HG02970 (cell line): ENCODE measurements at regions not wholly inside any gene's neighbourhood (a gene's known extent, or its start where the extent isn't known, plus 50 kb on each side); places are given as distances from the start of the nearest gene placed in this dataset.
"Not testable (repeated sequence)": the region's sequence is repeated elsewhere in the genome, so short reads cannot be mapped to it uniquely, and the experiment has no call there.

Experiments
- ATAC-seq: cut with Tn5 transposase; IDR thresholded peaks from one replicate; pipeline ENCODE4 v1.9.1; 2021; ENCODE audit warnings: mild to moderate bottlenecking, moderate library complexity, moderate number of reproducible peaks; ENCODE audit not compliant: unreplicated experiment, low FRiP score

DNA sequence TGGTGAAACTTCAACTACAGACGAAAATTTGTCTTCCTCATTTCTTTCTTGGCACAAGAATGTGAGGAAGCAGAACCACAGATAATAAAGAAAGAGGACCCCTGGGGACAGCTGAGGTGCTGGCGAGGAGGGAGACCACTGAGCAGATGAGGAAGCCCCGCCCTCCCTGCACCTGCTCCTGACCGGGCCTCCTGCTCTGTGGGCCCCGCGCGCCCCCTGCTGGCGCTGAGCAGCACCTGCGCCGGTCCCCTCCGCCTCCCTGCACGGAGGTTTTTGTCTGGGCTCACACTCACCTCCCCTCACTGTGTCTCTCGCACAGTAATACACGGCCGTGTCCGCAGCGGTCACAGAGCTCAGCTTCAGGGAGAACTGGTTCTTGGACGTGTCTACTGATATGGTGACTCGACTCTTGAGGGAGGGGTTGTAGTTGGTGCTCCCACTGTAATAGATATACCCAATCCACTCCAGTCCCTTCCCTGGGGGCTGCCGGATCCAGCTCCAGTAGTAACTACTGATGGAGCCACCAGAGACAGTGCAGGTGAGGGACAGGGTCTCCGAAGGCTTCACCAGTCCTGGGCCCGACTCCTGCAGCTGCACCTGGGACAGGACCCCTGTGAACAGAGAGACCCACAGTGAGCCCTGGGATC is 1100.7 kb downstream of the TMEM121 start:
- ATAC-seq, result not testable (repeated sequence)

DNA sequence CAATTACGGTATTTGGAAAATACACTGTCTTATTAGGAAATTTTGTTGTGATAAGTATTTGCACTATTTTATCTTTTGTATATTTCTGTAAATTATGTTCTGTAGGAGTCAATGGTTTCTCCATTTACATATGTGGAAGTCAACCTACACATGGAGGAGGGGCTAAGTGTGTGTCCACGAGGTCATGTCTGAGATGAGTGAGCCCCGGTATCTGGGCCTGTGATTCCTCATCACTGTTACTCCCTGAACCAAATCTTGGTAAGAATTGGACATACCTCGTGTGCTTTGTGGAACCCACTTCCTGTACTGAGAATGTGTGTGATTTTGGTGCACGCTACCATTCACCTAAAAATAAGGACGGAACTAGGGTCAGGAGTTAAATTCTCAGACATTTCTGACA is 1105.5 kb downstream of the TMEM121 start:
- ATAC-seq, result no peak

DNA sequence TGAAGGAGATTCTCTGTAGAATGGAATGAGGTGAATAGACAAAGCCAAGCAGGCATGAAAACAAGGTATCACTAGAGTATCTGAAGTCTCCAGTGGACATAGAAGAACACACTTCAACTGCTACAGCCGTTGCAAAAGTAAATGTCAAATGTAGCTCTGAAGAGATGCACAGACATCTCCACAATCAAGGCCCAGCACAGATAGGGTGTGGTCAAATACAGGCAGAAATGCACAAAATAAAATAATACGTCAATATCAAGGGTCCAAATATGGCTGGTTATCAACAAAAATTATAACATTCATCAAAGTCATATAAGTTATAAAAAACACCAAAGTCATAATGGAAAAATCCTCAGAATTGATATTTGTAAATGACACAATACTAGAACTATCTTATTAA is 1107.3 kb downstream of the TMEM121 start:
- no peak for ATAC-seq

DNA sequence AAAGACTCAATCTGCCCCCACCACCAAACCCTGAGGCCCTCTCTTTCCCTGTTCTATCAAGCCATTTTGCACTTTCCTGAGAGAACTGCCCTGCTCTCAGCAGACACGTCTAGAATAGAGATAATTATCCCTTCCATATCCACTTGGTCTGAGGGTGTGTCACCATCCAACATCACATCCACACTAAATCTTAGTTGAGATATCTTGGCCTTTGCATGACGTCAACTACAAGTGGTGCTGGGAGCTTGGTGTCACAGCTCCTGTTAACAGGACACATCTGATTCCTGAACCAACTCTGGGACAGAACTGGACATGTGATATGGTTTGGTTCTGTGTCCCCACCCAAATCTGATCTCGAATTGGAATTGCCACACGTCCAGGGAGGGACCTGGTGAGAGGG is 1109.2 kb downstream of the TMEM121 start:
- ATAC-seq, result no peak

DNA sequence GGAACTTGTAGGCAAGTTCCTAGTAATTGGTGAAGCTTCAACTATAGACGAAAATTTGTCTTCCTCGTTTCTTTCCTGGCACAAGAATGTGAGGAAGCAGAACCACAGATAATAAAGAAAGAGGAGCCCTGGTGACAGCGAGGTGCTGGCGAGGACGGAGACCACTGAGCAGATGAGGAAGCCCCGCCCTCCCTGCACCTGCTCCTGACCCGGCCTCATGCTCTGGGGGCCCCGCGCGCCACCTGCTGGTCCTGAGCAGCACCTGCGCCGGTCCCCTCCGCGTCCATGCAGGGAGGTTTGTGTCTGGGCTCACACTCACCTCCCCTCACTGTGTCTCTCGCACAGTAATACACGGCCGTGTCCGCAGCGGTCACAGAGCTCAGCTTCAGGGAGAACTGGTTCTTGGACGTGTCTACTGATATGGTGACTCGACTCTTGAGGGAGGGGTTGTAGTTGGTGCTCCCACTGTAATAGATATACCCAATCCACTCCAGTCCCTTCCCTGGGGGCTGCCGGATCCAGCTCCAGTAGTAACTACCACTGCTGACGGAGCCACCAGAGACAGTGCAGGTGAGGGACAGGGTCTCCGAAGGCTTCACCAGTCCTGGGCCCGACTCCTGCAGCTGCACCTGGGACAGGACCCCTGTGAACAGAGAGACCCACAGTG is 1112.5 kb downstream of the TMEM121 start:
- ATAC-seq, result not testable (repeated sequence)

DNA sequence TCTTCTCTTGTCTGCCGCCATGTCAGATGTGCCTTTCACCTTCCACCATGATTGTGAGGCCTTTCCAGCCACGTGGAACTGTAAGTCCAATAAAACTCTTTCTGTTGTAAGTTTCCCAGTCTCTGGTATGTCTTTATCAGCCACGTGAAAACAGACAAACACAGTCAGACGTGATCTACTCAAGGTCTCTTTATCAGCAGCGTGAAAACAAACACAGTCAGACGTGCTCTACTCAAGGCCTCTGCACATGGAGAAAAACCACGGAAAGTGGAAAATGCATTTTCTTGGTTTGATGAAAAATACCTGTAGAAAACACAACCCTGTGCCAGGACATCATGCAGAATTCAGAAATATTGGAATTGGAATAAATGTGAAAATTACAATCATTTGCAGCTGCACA is 1115.7 kb downstream of the TMEM121 start:
- ATAC-seq, result no peak

DNA sequence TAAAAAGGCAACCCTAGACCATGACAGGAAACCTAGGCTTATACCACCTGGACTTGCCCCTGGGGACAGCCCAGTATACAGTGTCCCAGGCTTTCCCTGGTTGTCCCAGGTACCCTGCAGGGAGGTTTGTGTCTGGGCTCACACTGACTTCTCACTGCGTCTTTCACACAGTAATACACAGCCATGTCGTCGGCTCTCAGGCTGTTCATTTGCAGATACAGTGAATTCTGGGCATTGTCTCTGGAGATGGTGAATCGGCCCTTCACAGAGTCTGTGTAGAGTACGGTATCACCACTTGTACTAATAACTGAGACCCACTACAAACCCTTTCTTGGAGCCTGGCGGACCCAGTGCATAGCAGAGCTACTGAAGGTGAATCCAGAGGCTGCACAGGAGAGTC is 1116.6 kb downstream of the TMEM121 start:
- ATAC-seq, result not testable (repeated sequence)

DNA sequence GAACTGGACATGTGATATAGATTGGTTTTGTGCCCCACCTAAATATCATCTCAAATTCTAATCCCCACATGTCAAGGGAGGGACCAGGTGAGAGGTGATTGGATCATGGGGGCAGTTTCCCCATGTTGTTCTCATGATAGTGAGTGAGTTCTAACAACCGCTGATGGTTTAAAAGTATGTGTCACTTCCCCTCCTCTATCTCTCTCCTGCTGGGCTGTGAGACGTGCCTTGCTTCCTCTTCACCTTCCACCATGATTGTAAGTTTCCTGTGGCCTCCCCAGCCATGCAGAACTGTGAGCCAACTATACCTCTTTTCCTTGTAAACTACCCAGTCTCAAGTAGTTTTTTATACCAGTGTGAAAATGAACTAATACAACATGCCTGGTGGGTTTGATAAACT is 1122.5 kb downstream of the TMEM121 start:
- not testable (repeated sequence) for ATAC-seq

DNA sequence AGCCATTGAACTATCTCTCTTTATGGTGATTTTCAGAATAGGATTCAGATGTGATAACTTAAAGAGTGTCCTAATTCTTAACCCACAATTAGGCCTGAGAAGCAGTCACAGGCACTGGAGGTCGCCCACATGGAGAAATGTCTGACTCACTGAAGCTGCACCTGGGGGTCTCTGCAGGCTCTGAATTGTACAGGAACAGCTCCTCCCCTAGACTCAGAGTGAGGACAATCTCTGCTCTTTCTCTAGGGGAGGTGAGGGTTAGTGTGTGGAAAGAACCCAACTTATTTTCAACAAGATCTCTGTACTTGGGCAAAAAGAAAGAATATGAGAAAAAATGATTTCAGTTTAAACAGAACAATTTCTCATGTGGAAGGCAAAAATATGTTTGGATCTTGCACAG is 1124.6 kb downstream of the TMEM121 start:
- no peak for ATAC-seq

DNA sequence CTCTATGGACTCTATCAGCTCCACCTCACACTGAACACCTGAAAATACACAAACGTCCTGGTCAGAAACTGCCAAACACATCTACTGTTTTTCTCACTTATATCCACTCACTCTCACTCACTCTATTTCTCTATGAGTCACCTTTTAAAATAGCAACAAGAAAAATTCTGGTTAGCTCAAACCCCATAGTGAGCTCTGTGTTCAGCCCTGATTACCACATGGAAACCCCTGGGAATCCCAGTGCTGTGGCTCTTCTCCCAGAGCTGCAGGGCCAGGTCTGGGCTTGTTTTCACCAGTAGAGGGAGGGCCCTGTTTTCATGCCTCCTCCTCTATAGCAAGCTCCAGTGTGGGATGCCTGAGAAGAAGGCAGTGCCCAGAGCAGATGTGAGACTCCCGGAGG is 1126.1 kb downstream of the TMEM121 start:
- no peak for ATAC-seq

DNA sequence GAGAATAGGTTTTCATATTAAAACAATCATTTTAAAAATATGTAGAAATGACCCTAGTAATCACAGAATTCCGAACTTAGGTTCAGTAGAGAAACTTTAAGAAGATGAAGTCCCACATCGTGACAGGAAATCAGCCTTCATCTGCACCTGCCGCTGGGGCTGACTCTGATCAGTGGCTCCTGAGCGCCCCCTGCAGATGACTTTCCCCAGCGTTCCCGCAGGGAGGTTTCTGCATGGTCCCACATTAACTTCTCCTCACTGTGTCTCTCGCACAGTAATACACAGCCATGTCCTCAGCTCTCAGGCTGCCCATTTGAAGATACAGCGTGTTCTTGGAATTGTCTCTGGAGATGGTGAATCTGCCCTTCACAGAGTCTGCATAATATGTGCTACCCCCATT is 1131.1 kb downstream of the TMEM121 start:
- ATAC-seq, result no peak

DNA sequence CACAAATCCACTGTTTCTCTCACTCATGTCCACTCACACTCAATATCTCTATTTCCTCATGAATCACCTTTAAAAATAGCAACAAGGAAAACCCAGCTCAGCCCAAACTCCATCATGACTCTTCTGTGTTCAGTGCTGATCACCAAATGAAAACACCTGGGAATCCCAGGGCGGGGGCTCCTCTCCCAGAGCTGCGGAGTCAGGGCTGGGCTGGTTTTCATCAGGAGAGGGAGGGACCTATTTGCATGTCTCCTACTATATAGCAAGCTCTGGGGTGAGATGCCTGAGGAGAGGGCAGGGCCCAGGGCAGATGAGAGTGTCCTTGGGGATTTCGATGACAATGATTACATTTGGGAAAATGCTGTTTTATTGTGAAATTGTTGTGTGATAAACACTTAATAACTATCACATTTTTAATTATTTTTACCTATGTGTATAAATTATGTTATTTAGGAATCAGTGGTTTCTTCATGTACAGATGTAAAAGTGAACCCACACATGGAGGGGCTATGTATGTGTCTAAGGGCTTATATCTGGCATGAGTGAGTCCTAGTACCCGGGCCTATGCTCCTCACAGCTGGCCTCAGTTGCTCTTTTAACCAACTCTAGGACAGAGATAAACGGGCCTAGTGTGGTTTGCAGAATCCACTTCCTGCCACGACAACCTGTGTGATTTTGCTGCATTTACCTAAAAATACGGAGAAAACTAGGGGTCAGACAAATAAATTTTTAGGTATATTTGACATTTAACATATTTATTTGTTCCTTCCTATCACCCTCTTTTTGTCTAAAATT is 1131.9 kb downstream of the TMEM121 start:
- not testable (repeated sequence) for ATAC-seq

DNA sequence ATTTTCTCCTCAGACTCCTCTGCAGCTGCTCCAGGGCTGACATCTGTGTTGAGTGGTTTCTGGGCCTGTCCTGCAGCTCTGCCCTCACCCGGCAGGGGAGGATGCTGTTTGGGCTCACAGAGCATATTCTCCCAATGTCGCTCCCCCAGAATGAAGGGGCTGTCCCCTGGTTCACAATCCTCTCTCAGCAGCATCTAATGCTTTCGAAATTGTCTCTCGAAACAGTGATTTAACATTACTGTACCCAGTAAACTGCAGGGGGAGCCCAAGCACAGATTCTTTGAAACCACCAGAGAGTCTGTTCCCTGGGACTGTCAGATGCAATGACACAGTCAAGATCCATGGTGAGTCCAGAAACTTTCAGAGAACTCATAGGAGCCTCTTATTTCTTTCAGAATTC is 1135.2 kb downstream of the TMEM121 start:
- not testable (repeated sequence) for ATAC-seq

DNA sequence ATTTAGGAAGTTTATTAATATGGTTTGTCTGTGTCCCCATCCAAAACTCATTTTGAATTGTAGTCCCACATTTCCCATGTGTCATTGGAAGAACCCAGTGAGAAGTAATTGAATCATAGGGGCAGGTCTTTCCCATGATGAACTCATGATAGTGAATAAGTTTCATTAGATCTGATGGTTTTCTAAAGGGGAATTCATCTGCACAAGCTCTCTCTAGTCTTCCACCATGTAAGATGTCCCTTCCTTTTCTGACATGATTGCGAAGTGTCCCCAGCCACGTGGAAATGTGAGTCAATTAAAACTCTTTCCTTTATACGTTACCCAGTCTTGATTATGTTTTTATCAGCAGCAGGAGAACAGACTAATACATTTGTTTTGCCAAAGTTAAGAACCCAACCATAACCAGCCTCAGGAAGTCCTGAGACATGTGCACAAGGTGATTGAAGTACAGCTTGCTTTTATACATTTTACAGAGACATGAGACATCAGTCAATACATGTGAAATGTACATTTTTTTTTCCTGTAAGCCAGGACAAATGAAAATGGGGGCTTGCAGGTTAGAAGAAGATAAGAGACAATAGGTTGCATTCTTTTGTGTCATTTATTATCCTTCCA is 1136.7 kb downstream of the TMEM121 start:
- ATAC-seq, result no peak

DNA sequence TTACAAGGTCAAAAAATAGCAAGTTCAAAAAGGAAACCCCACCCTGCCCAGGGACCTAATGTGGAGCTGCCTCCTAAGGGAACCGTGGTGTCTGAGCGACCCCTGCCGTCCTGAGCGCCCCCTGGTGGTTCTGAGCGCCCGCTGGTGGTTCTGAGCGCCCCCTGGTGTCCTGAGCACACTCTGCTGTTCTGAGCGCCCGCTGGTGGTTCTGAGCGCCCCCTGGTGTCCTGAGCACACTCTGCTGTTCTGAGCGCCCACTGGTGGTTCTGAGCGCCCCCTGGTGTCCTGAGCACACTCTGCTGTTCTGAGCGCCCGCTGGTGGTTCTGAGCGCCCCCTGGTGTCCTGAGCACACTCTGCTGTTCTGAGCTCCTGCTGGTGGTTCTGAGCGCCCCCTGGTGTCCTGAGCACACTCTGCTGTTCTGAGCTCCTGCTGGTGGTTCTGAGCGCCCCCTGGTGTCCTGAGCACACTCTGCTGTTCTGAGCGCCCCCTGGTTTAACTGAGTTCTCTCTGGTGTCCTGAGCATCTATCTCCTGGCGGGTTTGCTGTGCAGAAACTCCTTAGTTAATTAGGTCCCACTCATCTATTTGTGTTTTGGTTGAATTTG is 1137.5 kb downstream of the TMEM121 start:
- not testable (repeated sequence) for ATAC-seq

DNA sequence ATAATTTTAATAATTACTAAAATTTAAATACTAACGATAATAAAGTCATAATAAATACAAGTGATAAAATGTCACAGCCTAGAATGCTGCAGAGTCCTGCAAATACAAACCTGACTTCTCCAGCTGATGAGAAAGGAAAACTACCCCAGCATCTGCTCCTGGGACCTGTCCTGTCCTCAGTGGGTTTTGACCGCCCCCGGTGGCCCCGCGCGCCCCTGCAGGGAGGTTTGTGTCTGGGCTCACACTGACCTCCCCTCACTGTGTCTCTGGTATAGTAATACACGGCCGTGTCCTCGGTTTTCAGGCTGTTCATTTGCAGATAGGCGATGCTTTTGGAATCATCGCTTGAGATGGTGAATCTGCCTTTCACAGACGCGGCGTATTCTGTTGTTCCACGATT is 1139.4 kb downstream of the TMEM121 start:
- ATAC-seq, result no peak

DNA sequence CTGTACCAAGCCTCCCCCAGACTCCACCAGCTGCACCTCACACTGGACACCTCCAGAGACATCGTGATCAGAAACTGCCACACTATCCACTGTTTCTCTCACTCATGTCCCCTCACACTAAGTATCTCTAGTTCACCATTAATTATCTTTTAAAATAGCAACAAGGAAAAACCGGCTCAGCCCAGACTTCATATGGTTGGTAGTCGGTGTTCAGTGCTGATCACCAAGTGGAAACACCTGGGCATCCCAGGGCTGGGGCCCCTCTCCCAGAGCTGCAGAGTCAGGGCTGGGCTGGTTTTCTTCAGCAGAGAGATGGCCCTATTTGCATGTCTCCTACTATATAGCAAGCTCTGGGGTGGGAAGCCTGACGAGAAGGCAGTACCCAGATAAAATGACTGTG is 1140.0 kb downstream of the TMEM121 start:
- no peak for ATAC-seq

DNA sequence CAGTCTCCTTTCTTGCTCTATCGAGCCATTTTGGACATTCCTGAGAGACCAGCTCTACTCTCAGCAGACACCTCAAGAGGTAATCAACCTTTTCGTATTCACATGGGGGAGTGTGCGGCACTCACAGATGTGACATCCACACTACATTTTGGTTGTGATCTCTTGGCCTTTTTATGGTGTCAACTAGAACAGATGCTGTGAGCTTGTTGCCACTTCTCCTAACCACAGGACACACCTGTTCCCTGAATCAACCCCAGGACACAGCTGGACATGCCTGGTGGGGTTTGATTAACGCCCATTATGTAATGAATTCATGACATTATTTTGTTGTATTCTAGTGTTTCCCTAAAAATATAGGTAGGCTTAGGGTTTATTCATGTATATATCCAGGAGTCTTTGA is 1143.6 kb downstream of the TMEM121 start:
- ATAC-seq, result no peak

DNA sequence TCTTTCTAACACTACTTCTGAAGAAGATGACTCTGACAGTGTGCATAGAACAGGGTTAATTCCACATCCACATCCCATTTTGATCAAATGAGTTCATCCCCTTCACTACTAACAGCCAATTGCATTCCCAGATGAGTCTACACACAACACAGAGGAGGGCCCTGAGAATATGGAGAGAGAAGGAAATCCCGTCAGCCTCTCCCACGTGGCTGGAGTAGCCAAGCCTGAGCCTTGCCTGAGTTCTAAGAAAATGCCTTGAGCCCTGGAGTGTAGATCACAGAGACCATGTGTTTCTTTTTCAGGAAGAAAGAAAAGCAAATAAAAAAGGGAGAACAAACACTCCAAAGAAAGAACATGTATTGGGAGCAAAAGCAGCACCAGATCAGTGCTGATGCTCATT is 1147.7 kb downstream of the TMEM121 start:
- not testable (repeated sequence) for ATAC-seq

DNA sequence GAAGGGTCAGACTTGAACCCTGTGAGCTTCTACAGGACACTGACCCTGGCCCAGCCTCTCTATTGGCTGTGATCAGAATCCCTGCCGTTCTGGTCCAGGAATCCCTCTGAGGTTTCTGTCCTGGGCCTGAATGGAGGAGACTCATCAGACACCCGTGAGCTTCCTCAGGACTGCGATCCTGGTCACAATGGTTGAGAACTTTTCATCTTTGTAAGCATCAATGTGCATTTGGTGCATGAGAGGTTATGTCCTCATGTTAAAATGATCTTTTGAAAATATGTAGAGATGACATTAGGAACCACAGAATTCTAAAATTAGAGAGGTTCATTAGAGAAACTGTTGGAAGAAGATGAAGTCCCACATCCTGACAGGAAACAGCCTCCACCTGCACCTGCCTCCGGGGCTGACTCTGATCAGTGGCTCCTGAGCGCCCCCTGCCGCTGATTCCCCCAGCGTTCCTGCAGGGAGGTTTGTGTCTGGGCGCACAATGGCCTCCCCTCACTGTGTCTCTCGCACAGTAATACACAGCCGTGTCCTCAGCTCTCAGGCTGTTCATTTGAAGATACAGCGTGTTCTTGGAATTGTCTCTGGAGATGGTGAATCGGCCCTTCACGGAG is 1148.2 kb downstream of the TMEM121 start:
- not testable (repeated sequence) for ATAC-seq
